GM12864 (cell line): ENCODE measurements at regions not wholly inside any gene's neighbourhood (a gene's known extent, or its start where the extent isn't known, plus 50 kb on each side); places are given as distances from the start of the nearest gene placed in this dataset.
"Not testable (repeated sequence)": the region's sequence is repeated elsewhere in the genome, so short reads cannot be mapped to it uniquely, and the experiment has no call there.

ENCODE experiments used
- DNase-seq: peaks from one replicate; pipeline ENCODE4 v3.0.0-alpha.2; 2011; ENCODE audit warnings: low read depth
- H3K4me3 ChIP-seq: 2 replicates; pipeline ENCODE4 v1.5.1; 2011; ENCODE audit warnings: mild to moderate bottlenecking, low read depth, low read length, control low read depth
- TF ChIP-seq, protein P1 (sequence below): IDR thresholded peaks from 2 replicates; pipeline ENCODE4 v1.5.1; 2011; ENCODE audit warnings: low read depth, mild to moderate bottlenecking, moderate library complexity, low read length, control low read depth, inconsistent platforms; ENCODE audit errors: missing control alignments

DNA sequence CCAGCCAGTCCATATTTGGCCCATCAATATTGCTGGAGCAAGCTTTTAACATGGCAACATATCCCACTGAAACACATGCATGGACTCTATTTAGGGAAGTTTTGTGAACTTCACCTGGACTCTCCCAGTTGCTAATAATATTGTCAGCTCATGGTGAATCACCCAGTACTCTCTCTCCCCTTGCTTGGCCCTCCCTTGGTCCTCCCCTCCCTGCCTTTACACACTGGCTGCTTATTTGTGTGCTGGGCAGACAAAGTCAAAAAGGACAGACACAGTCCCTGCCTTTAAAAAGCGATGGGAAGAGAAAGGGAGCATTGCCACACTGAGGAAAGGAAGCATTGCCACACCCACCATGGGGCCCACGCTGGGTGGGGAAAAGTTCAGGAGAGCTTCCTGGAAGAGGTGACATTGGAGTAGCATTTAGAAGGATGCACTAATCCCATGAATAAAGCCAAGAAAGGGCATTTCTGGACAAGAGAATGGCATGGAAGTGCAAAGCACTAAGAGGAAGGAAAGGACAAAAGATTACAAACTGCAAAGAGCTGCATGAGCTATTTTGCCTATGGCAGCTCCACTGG is 143.4 kb upstream of the EXOC2 start:
- TF ChIP-seq, protein P1, sequence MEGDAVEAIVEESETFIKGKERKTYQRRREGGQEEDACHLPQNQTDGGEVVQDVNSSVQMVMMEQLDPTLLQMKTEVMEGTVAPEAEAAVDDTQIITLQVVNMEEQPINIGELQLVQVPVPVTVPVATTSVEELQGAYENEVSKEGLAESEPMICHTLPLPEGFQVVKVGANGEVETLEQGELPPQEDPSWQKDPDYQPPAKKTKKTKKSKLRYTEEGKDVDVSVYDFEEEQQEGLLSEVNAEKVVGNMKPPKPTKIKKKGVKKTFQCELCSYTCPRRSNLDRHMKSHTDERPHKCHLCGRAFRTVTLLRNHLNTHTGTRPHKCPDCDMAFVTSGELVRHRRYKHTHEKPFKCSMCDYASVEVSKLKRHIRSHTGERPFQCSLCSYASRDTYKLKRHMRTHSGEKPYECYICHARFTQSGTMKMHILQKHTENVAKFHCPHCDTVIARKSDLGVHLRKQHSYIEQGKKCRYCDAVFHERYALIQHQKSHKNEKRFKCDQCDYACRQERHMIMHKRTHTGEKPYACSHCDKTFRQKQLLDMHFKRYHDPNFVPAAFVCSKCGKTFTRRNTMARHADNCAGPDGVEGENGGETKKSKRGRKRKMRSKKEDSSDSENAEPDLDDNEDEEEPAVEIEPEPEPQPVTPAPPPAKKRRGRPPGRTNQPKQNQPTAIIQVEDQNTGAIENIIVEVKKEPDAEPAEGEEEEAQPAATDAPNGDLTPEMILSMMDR: no peak
- no peak for DNase-seq

DNA sequence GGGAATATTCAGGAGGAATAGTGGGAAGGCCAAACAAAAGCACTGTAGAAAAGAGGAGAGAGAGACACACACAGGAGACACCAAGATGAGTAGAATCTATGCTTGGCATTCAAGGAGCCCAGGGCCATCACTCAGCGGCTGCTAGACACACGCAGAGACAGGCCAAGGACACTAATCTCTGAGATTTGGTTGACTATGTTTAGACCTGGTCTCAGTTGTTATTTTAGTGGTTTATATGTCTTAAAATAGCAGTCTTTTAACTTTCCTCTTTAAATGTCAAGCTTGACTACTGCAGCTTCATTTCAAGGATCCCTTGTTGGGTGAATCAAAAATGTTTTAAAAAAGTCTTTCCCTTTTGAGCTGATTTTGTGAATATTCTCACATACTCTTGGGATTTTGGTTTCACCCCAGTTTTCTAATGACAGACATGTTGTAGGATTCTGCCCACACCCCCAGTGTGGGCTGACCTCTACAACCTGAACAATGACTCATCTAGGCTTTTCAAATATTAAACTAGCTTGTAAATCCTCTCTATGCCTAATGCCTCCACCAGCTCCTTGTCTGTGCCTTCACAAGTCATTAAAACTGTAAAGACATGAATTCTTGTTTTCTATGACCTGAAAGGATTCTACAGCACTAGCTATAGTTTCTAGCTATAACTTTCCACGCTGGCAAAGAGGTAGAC is 142.7 kb upstream of the EXOC2 start:
- no peak overlapping the region for H3K4me3 ChIP-seq
- TF ChIP-seq, protein P1: no peak
- DNase-seq: no peak

More for the DNA sequence above, 143.4 kb upstream of the EXOC2 start:
- H3K4me3 ChIP-seq: no peak overlapping the region

DNA sequence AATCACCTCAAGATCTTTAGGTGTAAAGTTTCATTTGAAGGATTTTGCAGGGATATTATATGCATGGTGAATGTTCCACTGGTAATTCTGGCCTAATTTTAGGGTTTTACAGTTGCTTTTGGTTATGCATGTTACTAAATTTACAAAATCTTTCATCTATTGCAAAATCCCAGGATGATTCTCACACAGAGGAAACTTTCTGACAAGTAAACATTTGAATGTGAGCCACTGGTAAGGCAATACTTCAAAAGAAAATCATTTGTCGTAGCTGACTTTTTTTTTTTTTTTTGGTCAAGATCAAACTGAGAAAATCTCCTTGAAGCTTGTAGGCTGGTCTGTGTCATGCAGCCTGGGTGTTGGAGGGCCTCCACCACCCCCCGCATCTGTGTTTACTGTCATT is 141.9 kb upstream of the EXOC2 start:
- H3K4me3 ChIP-seq: no peak overlapping the region
- TF ChIP-seq, protein P1: no peak
- no peak for DNase-seq

DNA sequence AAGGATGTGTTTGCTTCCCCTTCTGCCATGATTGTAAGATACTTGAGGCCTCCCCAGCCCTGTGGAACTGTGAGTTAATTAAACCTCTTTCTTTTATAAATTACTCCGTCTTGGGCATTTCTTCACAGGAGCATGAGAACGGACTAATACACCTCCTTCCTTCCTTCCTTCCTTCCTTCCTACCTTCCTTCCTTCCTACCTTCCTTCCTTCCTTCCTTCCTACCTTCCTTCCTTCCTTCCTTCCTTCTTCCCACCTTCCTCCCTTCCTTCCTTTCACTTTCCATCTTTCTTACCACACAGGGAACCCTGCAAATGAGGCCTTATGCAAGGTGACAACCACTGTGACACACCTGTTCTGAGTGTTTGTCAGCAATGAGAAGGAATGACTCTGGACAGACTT is 141.3 kb upstream of the EXOC2 start:
- TF ChIP-seq, protein P1: no peak
- H3K4me3 ChIP-seq: no peak overlapping the region
- DNase-seq: no peak

DNA sequence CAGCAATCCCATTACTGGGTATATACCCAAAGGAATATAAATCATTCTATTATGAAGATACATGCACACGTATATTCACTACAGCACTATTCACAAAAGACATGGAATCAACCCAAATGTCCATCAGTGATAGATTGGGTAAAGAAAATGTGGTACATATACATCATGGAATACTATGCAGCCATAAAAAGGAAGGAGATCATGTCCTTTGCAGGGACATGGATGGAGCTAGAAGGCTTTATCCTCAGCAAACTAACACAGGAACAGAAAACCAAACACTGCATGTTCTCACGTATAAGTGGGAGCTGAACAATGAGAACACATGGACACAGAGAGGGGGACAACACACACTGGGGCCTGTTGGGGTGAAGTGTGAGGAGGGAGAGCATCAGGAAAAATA is 139.9 kb upstream of the EXOC2 start:
- DNase-seq, H3K4me3 ChIP-seq: not testable (repeated sequence)

DNA sequence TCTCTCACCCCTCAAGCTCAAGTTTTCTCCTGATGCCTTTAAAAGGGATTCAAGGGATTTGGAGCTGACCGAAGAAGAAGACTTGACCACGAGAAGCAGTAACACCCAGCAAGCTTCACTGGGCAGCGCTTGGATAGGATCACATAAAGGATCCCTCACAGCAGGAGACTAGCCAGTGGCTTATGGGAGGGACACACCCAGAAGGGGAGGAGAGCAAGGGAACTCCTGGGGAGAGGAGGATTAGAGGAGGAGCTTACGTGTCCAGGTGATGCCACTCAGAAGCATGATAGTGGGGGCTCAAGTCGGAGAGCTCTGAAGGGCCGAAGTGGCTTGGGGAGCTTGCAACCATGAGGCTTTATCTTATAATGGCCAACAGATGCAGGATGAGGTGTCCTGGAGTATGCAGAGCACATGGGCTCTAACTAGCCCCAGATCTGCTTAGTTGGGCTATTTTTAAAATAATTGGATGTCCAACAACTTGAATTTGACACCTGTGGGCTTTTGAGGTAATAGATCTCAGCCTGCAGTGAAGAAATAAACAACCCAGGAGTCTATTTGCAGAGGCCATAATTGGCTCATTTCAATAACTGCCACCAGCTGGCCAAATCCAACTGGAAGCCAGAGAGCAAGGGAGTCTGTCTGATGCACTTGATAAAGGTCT is 137.9 kb upstream of the EXOC2 start:
- H3K4me3 ChIP-seq: no peak overlapping the region
- DNase-seq: no peak
- TF ChIP-seq, protein P1: no peak

DNA sequence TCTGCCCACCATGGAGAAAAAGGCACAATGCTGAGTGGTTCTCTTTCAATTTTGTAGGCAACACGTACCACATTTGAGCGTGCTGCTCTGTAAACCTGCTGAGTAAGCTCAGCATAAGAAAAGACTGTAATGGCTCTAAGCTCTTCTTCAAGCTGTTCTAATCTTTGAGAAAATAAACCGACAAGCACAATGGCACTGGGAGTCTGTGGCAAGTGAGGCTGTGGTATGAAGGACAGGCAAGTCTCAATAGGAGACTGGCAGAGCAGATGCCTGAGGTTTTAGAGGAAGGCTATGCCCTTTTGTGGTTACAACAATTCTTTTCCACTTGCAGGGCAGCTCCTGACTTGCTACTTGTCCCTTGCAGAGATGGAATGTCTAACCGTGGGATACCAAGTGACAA is 136.7 kb upstream of the EXOC2 start:
- no peak for DNase-seq
- H3K4me3 ChIP-seq: no peak overlapping the region
- TF ChIP-seq, protein P1: no peak
